GM23248 (cell line): ENCODE measurements at regions not wholly inside any gene's neighbourhood (a gene's known extent, or its start where the extent isn't known, plus 50 kb on each side); places are given as distances from the start of the nearest gene placed in this dataset.
A peak's percentile ranks its signal among the peaks of the same experiment; 100 is the strongest.

Source experiments
- DNase-seq: peaks from one replicate; pipeline ENCODE4 v3.0.0-alpha.2; 2015
- H2AFZ ChIP-seq: fragments of 200-600 bp; sonication (generic); 2 replicates; pipeline ENCODE4 v1.6.1; 2016; ENCODE audit warnings: antibody characterized with exemption
- H3F3A ChIP-seq: fragments of 200-600 bp; sonication (generic); 2 replicates; pipeline ENCODE4 v1.6.1; 2016; ENCODE audit warnings: mild to moderate bottlenecking, antibody characterized with exemption, mixed run types; ENCODE audit not compliant: insufficient read depth
- H3K27ac ChIP-seq: fragments of 200-600 bp; sonication (generic); 2 replicates; pipeline ENCODE4 v1.5.1; 2016; ENCODE audit warnings: mild to moderate bottlenecking
- H3K27me3 ChIP-seq: fragments of 200-600 bp; sonication (generic); replicated peaks from 2 replicates; pipeline ENCODE4 v1.6.1; 2016; ENCODE audit warnings: mild to moderate bottlenecking; ENCODE audit not compliant: insufficient read depth
- H3K36me3 ChIP-seq: fragments of 200-600 bp; sonication (generic); 2 replicates; pipeline ENCODE4 v1.6.1; 2016; ENCODE audit warnings: low read depth, mild to moderate bottlenecking
- H3K4me1 ChIP-seq: fragments of 200-600 bp; sonication (generic); 2 replicates; pipeline ENCODE4 v1.6.1; 2016; ENCODE audit warnings: mild to moderate bottlenecking; ENCODE audit not compliant: insufficient read depth
- H3K4me2 ChIP-seq: fragments of 200-600 bp; sonication (generic); one replicate; pipeline ENCODE4 v1.6.1; 2016; ENCODE audit warnings: mild to moderate bottlenecking; ENCODE audit not compliant: unreplicated experiment
- H3K4me3 ChIP-seq: fragments of 200-600 bp; sonication (generic); 2 replicates; pipeline ENCODE4 v1.5.1; 2016; ENCODE audit warnings: mild to moderate bottlenecking
- H3K79me2 ChIP-seq: fragments of 200-600 bp; sonication (generic); 2 replicates; pipeline ENCODE4 v1.6.1; 2016; ENCODE audit warnings: mild to moderate bottlenecking; ENCODE audit not compliant: insufficient read depth
- H3K9ac ChIP-seq: fragments of 200-600 bp; sonication (generic); 2 replicates; pipeline ENCODE4 v1.6.1; 2016; ENCODE audit warnings: mild to moderate bottlenecking
- H3K9me2 ChIP-seq: fragments of 200-600 bp; sonication (generic); 2 replicates; pipeline ENCODE4 v1.6.1; 2016; ENCODE audit warnings: mixed run types, mild to moderate bottlenecking, moderate library complexity; ENCODE audit not compliant: insufficient read depth
- H3K9me3 ChIP-seq: fragments of 200-600 bp; sonication (generic); one replicate; pipeline ENCODE4 v1.6.1; 2017; ENCODE audit warnings: low read depth
- H4K20me1 ChIP-seq: fragments of 200-600 bp; sonication (generic); 2 replicates; pipeline ENCODE4 v1.6.0; 2016; ENCODE audit not compliant: insufficient read depth
- EZH2 ChIP-seq: fragments of 200-600 bp; sonication (generic); IDR thresholded peaks from 2 replicates; pipeline ENCODE4 v1.6.1; 2018; ENCODE audit warnings: antibody characterized with exemption, mild to moderate bottlenecking; ENCODE audit not compliant: insufficient read depth, poor library complexity, severe bottlenecking
- EZH2phosphoT487 ChIP-seq: fragments of 200-600 bp; sonication (generic); IDR thresholded peaks from 2 replicates; pipeline ENCODE4 v1.6.1; 2018; ENCODE audit warnings: antibody characterized with exemption, moderate library complexity, mild to moderate bottlenecking, low read depth; ENCODE audit not compliant: insufficient read depth
- WGBS, 2 experiments: methylation state at CpG; one replicate each; pipeline ENCODE4 v1.1.6; 2015 to 2017; ENCODE audit warnings: low lambda C conversion rate in 2 of 2, low coverage in 1 of 2; ENCODE audit errors: missing lambda C conversion rate in 2 of 2; 5-methylcytosine and 5-hydroxymethylcytosine counted together
- in situ Hi-C: fragments of 300-500 bp; cut with MboI; formaldehyde crosslinking; loops from 2 replicates; pipeline ENCODE4 v1.15.0; 2020

DNA sequence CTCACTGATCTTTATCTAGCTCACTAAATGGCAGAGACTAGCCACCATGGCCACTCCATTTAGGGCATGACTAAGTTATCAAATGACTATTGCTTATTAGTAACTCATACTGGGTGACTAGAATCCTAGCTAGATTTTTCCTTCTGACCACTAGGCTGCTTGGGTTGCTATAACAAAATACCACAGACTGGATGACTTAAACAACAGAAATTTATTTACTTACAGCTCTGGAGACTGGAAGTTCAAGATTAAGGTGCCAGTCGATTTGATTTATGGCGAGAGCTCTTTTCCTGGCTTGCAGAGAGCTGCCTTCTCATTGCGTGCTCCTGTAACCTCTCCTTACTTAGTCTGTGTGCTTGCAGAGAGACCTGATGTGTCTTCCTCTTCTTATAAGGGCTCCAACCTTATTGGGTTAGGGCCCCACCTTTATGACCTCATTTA, 55.0 kb upstream of the APC start:
- in situ Hi-C loops, result no loop called here
- Histone ChIP-seq H3K79me2 (no peaks in the 10 kb centered on the region), H3K36me3 (no peaks in the 10 kb centered on the region), H3K4me2 (peak overlapping the region; percentile 40), H3K4me3 (no peak overlapping the region), H3K4me1 (peaks cover 59% of the 10 kb centered on the region), H3K9me2 (no peaks in the 10 kb centered on the region), H2AFZ (peak overlapping the region; percentile 38; the same call in 1 of the 2 replicates), H3F3A (peaks cover 57% of the 10 kb centered on the region), H3K27me3 (0 out of 2 replicates have a peak, but pooled peaks cover 4% of the 10 kb centered on the region), H3K9ac (no peak overlapping the region), H3K9me3 (no peaks in the 10 kb centered on the region), H4K20me1 (no peaks in the 10 kb centered on the region), H3K27ac (peak overlapping the region; percentile 57)
- DNase-seq, result peak; percentile 83
- no peak for TF ChIP-seq EZH2phosphoT487
- no peak for TF ChIP-seq EZH2
- 48 to 58% methylated on average over 3 of the region's 3 CpGs for WGBS, 2 experiments

DNA sequence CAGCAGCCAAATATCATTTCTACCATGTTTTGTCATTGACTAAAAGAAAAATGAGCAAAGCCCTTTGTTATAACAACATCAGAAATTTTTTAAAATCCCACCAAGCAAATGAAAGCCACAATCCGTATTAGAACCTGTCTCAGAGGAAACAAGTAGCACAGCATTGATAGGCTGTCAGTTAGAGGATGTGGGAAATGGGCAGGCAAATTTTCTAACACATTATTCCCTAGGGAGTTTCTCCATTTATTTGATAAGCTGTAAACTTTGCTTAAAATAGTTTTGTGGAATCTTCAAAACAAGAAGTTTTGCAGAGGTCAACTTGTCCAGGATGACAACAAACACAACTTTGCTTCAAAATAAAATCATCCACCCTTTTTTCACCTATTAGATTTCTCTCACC, 53.6 kb upstream of the APC start:
- WGBS, 2 experiments, result 30 to 42% methylated on average over 1 of the region's 1 CpG
- peak overlapping the region; percentile 94 for H3K27ac ChIP-seq
- H3K9me2 ChIP-seq, result no peaks in the 10 kb centered on the region
- DNase-seq, result peak; percentile 15
- H2AFZ ChIP-seq, result 0 out of 2 replicates have a peak overlapping the region, but pooled peaks have one; percentile 6
- peaks cover 67% of the 10 kb centered on the region for H3K4me1 ChIP-seq
- H3K27me3 ChIP-seq, result 0 out of 2 replicates have a peak, but pooled peaks cover 4% of the 10 kb centered on the region
- no peak overlapping the region for H3K4me3 ChIP-seq
- H3K9ac ChIP-seq, result peak overlapping the region; percentile 62
- in situ Hi-C loops, result no loop called here
- no peaks in the 10 kb centered on the region for H3K36me3 ChIP-seq
- H4K20me1 ChIP-seq, result no peaks in the 10 kb centered on the region
- peak overlapping the region; percentile 66 for H3K4me2 ChIP-seq
- H3K9me3 ChIP-seq, result no peaks in the 10 kb centered on the region
- no peaks in the 10 kb centered on the region for H3K79me2 ChIP-seq
- H3F3A ChIP-seq, result peaks cover 63% of the 10 kb centered on the region
- TF ChIP-seq EZH2phosphoT487, result no peak
- TF ChIP-seq EZH2, result no peak

DNA sequence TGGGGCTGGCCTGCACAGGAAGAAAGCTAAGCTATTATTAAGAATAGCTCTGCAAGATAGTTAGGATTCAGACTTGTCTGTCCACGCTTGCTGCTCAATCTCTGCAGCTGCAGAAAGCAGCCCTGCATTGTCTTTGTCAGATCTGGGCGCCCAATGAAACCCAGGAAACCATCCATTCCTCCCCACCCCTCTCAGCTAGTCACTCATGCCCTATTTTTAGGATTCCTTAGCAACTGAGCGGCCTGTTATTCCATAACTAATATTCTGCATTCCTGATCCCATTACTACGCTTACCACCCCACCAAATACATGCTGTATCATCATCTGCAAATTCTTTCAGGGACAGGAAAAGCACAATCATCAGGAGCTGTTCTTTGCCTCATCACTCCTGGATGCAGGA, 52.9 kb upstream of the APC start:
- 7 to 8% methylated on average over 4 of the region's 4 CpGs for WGBS, 2 experiments
- Histone ChIP-seq H3F3A (peaks cover 68% of the 10 kb centered on the region), H4K20me1 (no peaks in the 10 kb centered on the region), H2AFZ (peak overlapping the region; percentile 6; the same call in 1 of the 2 replicates), H3K79me2 (no peaks in the 10 kb centered on the region), H3K4me3 (no peak overlapping the region), H3K9me3 (no peaks in the 10 kb centered on the region), H3K9me2 (no peaks in the 10 kb centered on the region), H3K27ac (peak overlapping the region; percentile 94), H3K4me2 (peak overlapping the region; percentile 66), H3K9ac (peak overlapping the region; percentile 62), H3K4me1 (peaks cover 74% of the 10 kb centered on the region), H3K27me3 (0 out of 2 replicates have a peak, but pooled peaks cover 3% of the 10 kb centered on the region), H3K36me3 (no peaks in the 10 kb centered on the region)
- in situ Hi-C loops, result no loop called here
- DNase-seq, result peak; percentile 94
- TF ChIP-seq EZH2 (no peak), EZH2phosphoT487 (no peak)

DNA sequence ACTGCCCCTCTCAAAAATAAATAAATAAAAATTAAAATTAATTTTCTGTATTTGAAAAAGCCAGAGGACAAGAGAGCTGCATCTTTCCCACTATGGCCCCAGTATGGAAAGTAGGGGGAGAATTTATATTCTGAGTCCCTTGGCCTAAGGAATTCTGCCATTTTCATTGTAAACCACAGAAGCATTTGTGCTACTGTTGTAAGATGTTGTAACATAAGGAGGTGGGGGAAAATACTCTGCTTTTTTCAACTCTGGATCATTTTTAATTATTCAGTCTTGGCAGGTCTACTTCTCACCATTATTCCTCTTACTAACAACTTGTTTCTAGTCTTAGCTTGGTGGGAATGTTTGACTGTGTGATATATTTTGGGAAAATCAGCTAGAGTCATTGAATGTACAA, 52.3 kb upstream of the APC start:
- Histone ChIP-seq H3K9ac (peak overlapping the region; percentile 60), H3K79me2 (no peaks in the 10 kb centered on the region), H3K4me2 (peak overlapping the region; percentile 66), H3K9me3 (no peaks in the 10 kb centered on the region), H4K20me1 (no peaks in the 10 kb centered on the region), H3K9me2 (no peaks in the 10 kb centered on the region), H3K4me1 (peaks cover 77% of the 10 kb centered on the region), H2AFZ (no peak overlapping the region), H3K36me3 (no peaks in the 10 kb centered on the region), H3K4me3 (no peak overlapping the region), H3F3A (peaks cover 73% of the 10 kb centered on the region), H3K27me3 (no peaks in the 10 kb centered on the region), H3K27ac (peak overlapping the region; percentile 94)
- no peak for TF ChIP-seq EZH2phosphoT487
- TF ChIP-seq EZH2, result no peak
- in situ Hi-C loops, result no loop called here
- peak; percentile 20 for DNase-seq

DNA sequence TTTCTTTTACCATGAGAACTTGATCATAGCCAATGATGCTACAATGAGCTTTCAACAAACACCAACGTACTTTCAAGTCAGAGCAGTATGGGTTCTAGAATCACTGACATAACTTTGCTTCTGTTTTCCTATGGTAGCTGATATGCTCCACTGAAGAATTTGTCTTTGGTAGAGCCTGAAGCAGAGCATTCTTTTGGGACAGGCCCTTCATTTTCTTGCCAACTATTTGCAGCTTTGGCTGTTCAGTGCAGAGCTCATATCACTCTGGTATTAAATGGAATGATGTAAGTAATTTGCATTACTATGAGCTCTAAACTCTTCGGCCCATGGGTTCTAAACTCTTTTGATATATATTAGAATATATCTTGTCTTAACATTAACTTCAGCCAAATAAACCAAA, 51.8 kb upstream of the APC start:
- DNase-seq, result peak; percentile 44
- Histone ChIP-seq H3F3A (peaks cover 71% of the 10 kb centered on the region), H3K79me2 (no peaks in the 10 kb centered on the region), H3K4me1 (peaks cover 75% of the 10 kb centered on the region), H3K9me2 (no peaks in the 10 kb centered on the region), H3K9ac (peak overlapping the region; percentile 60; the same call in 1 of the 2 replicates), H4K20me1 (no peaks in the 10 kb centered on the region), H3K27me3 (no peaks in the 10 kb centered on the region), H2AFZ (no peak overlapping the region), H3K36me3 (no peaks in the 10 kb centered on the region), H3K9me3 (no peaks in the 10 kb centered on the region), H3K4me2 (peak overlapping the region; percentile 66), H3K4me3 (no peak overlapping the region), H3K27ac (peak overlapping the region; percentile 94)
- TF ChIP-seq EZH2 (no peak), EZH2phosphoT487 (no peak)
- in situ Hi-C loops, result no loop called here
- WGBS, 2 experiments, result 63 to 68% methylated on average over 2 of the region's 2 CpGs
